ENCODE measurements at regions not wholly inside any gene's neighbourhood (a gene's known extent, or its start where the extent isn't known, plus 50 kb on each side); places are given as distances from the start of the nearest gene placed in this dataset.

DNA sequence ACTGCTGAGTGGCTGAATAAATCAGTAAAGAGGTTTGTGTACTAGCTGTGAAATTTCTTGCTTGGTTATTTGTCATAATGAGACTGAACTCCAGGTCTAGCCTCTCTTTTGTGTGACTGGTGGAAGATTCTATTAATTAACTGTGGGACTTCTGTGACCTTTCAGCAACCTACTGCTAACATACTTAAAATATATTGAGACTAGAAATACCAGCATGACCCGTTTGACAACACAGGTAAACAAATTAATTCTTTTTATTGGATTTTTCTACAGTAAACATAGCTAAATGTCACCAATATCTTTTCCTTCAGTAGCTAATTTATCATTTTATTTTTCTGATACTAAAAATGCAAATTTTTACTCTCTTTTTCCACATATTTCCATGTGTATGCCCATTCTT, 390.4 kb upstream of the KCNN2 start:
- Histone ChIP-seq H3K27me3 (no peaks in the 10 kb centered on the region), H3K9me3 (no peaks in the 10 kb centered on the region), H3K4me3 (no peak overlapping the region), H3K4me1 (no peaks in the 10 kb centered on the region), H3K36me3 (no peaks in the 10 kb centered on the region), H3K9ac (ENCODE audit: low read depth in 2 of 2, low read length in 2 of 2) (no peak overlapping the region), H3K27ac (no peak overlapping the region)
- TF ChIP-seq, protein P1, sequence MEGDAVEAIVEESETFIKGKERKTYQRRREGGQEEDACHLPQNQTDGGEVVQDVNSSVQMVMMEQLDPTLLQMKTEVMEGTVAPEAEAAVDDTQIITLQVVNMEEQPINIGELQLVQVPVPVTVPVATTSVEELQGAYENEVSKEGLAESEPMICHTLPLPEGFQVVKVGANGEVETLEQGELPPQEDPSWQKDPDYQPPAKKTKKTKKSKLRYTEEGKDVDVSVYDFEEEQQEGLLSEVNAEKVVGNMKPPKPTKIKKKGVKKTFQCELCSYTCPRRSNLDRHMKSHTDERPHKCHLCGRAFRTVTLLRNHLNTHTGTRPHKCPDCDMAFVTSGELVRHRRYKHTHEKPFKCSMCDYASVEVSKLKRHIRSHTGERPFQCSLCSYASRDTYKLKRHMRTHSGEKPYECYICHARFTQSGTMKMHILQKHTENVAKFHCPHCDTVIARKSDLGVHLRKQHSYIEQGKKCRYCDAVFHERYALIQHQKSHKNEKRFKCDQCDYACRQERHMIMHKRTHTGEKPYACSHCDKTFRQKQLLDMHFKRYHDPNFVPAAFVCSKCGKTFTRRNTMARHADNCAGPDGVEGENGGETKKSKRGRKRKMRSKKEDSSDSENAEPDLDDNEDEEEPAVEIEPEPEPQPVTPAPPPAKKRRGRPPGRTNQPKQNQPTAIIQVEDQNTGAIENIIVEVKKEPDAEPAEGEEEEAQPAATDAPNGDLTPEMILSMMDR (IDR thresholded peaks at IDR 0.05), result no peak
- no peak for DNase-seq
- intact Hi-C loops (cut with DNase I), result no loop called here

DNA sequence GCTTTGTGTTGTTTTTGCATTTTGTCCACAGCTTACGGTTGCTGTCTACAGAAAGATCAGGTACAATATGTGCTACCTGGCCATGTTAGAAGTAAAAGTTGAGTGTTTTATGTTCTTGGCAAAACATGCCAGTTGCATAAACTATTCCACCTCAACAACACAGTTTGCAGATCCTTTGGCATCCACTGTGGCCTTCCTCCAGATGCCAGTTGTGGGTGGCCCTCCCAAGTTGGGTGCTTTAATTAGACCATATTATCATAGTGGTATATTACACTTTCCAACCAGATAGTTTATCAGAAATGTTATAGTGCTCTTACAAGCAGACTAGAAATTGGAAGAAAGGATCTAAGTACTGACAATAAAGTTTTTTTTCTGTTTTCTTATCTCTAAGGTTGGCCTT, 386.9 kb upstream of the KCNN2 start:
- Histone ChIP-seq H3K4me1 (no peaks in the 10 kb centered on the region), H3K36me3 (no peaks in the 10 kb centered on the region), H3K9ac (ENCODE audit: low read depth in 2 of 2, low read length in 2 of 2) (no peak overlapping the region), H3K4me3 (no peak overlapping the region), H3K27me3 (no peaks in the 10 kb centered on the region), H3K27ac (no peak overlapping the region), H3K9me3 (no peaks in the 10 kb centered on the region)
- intact Hi-C loops (cut with DNase I), result no loop called here
- no peak for DNase-seq
- TF ChIP-seq, protein P1 (IDR thresholded peaks at IDR 0.05), result no peak

DNA sequence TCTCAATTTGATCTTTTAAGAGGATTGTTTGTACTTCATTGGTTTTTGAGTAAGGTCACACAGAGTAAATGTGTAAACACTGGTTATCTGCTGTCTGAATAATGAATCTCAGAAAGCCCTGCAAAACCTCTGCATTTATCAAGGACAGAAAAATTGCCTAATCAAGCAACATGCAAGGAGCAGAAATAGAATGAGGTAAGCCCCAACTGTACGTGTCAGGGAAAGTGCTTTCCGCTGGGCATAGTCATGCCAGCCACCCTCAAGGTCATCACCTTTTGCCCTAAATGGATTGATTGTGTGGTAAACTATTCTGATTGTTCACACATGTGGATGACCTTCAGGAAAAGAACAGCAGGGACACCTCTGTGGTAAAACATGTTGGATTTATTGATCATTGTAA, 376.9 kb upstream of the KCNN2 start:
- intact Hi-C loops (cut with DNase I), result no loop called here
- DNase-seq, result no peak
- Histone ChIP-seq H3K27ac (no peak overlapping the region), H3K4me3 (no peak overlapping the region), H3K27me3 (no peaks in the 10 kb centered on the region), H3K9ac (ENCODE audit: low read depth in 2 of 2, low read length in 2 of 2) (no peak overlapping the region), H3K36me3 (no peaks in the 10 kb centered on the region), H3K4me1 (no peaks in the 10 kb centered on the region), H3K9me3 (no peaks in the 10 kb centered on the region)
- TF ChIP-seq, protein P1 (IDR thresholded peaks at IDR 0.05), result no peak

DNA sequence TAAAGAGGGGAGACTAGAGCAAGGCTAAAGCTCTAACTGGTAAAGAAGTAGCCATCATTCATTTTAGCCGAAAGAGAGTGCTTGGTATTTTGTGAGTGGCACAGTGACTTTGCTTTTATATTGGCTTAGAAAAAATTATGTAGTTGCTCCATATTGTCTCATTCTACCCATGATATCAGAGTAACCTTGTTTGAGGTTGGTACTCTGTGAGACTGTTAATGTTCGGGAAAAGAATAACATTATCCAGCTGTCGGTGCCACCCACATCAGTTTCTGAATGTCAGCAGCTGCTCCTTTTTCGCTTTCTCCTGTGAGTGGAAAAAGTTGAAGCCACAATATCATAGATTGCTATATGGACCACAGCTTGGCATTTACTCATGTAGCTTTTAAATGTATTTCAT, 376.4 kb upstream of the KCNN2 start:
- TF ChIP-seq, protein P1 (IDR thresholded peaks at IDR 0.05), result no peak
- Histone ChIP-seq H3K27me3 (no peaks in the 10 kb centered on the region), H3K4me3 (no peak overlapping the region), H3K36me3 (no peaks in the 10 kb centered on the region), H3K27ac (no peak overlapping the region), H3K9me3 (no peaks in the 10 kb centered on the region), H3K4me1 (no peaks in the 10 kb centered on the region), H3K9ac (ENCODE audit: low read depth in 2 of 2, low read length in 2 of 2) (no peak overlapping the region)
- intact Hi-C loops (cut with DNase I), result no loop called here
- no peak for DNase-seq

DNA sequence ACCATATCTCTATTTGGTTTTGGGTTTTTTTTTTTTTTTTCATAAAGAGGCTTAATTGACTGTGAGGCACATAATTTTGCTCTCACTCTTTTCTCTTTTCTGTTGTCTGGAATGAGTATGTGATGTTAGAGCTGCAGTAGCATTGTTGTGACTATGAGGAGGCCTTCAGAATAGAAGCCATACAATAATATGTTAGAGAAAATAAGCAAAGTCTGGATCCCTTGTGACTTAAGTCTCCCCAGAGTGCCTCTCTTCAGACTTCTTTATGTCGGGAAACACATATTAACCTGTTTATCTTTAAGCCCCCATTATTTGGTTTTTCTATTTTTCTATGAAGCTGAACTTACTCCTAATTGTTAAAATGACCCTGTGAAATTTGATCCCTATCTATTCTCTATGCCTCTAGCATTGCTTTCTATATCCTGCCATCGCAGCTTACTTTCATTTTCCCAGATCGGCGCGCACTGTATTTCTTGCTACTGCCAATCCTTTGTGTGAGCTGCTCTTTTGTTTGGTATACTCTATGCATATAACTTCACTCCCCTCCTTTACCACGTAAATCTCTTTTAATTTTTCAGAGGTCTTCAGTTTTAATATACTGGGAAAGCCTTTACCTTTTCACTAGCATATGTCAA, 372.5 kb upstream of the KCNN2 start:
- no peak for DNase-seq
- no peaks in the 10 kb centered on the region for H3K27me3 ChIP-seq
- intact Hi-C loops (cut with DNase I), result no loop called here
- no peak overlapping the region for H3K9ac ChIP-seq (ENCODE audit: low read depth in 2 of 2, low read length in 2 of 2)
- H3K4me3 ChIP-seq, result no peak overlapping the region
- H3K9me3 ChIP-seq, result no peaks in the 10 kb centered on the region
- H3K4me1 ChIP-seq, result no peaks in the 10 kb centered on the region
- TF ChIP-seq, protein P1 (IDR thresholded peaks at IDR 0.05), result no peak
- H3K27ac ChIP-seq, result no peak overlapping the region
- no peaks in the 10 kb centered on the region for H3K36me3 ChIP-seq

Data from colonic mucosa (tissue), 4 donors.